Breast epithelium (tissue), 4 donors: ENCODE measurements at regions not wholly inside any gene's neighbourhood (a gene's known extent, or its start where the extent isn't known, plus 50 kb on each side); places are given as distances from the start of the nearest gene placed in this dataset.

Experiments
- DNase-seq, 2 donors: peaks; one replicate each; pipeline ENCODE4 v3.0.0-alpha.2; 2019; ENCODE audit warnings: low spot score in 2 of 2
- H3K27ac ChIP-seq, 2 donors: fragments of 200-600 bp; sonication (generic) in 1 of 2; one replicate each; pipeline ENCODE4 v1.5.1; 2016 to 2019; ENCODE audit warnings: mild to moderate bottlenecking in 1 of 2
- H3K27me3 ChIP-seq, 2 donors: fragments of 200-600 bp; sonication (generic) in 1 of 2; one replicate each; pipeline versions ENCODE4 v1.5.1 to v1.6.0; 2017 to 2019; ENCODE audit warnings: control low read depth in 1 of 2, mild to moderate bottlenecking in 1 of 2
- H3K36me3 ChIP-seq: fragments of 200-600 bp; one replicate; pipeline ENCODE4 v1.5.1; 2019
- H3K4me1 ChIP-seq, 2 donors: fragments of 200-600 bp; sonication (generic); one replicate each; pipeline ENCODE4 v1.5.1; 2016 to 2019; ENCODE audit warnings: control low read depth in 1 of 2
- H3K4me3 ChIP-seq, 3 donors: fragments of 200-600 bp; sonication (generic); 1 replicate in 2 of 3; 2 replicates in 1 of 3; pipeline ENCODE4 v1.5.1; 2016 to 2019; ENCODE audit warnings: mild to moderate bottlenecking in 3 of 3, moderate library complexity in 2 of 3
- H3K9me3 ChIP-seq, 2 donors: fragments of 200-600 bp; sonication (generic) in 1 of 2; one replicate each; pipeline ENCODE4 v1.5.1; 2016 to 2019; ENCODE audit warnings: control low read depth in 1 of 2
- POLR2A ChIP-seq: fragments of 450-650 bp; IDR thresholded peaks from one replicate; pipeline ENCODE4 v1.6.1; 2016; ENCODE audit warnings: antibody characterized with exemption, mild to moderate bottlenecking, moderate library complexity
- POLR2AphosphoS5 ChIP-seq, 3 donors: sonication (generic); formaldehyde crosslinking; IDR thresholded peaks; one replicate each; pipeline ENCODE4 v1.6.1; 2017; ENCODE audit warnings: antibody characterized with exemption in 3 of 3
- intact Hi-C: fragments of 100-400 bp; cut with DNase I; formaldehyde crosslinking; loops from one replicate; pipeline ENCODE4 v1.15.1; 2023; ENCODE audit warnings: low total_unique reads
- TF ChIP-seq, protein P1 (sequence below), 3 donors: fragments of 450-650 bp; IDR thresholded peaks; one replicate each; pipeline ENCODE4 v1.5.1; 2016 to 2017; ENCODE audit warnings: antibody characterized with exemption in 3 of 3, mild to moderate bottlenecking in 3 of 3, moderate library complexity in 3 of 3

DNA sequence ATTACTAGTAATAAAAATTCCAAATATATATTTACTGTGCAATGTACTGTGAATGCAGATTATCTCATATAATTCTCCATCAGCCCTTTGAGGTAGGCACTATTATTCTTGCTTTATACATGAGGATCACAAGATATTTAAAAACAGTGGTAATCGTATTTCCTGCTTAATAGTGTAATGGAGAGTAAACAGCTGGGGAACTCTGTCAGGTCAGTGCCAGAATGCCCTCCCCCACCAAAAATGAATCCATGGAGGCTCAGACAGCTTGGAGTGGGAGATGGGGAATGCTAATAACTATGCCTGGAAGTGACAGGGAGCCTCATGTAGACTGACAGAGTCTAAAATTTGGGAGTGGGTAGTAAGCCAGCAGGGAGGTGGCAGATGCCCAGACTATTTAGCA, 153.6 kb downstream of the PAH start:
- H3K4me3 ChIP-seq = no peak overlapping the region
- H3K4me1 ChIP-seq = no peaks in the 10 kb centered on the region
- DNase-seq = no peak
- H3K27ac ChIP-seq = peak overlapping the region in 1 of 2 donors; percentile 80
- H3K27me3 ChIP-seq = no peaks in the 10 kb centered on the region
- no peaks in the 10 kb centered on the region for H3K36me3 ChIP-seq
- TF ChIP-seq, protein P1, sequence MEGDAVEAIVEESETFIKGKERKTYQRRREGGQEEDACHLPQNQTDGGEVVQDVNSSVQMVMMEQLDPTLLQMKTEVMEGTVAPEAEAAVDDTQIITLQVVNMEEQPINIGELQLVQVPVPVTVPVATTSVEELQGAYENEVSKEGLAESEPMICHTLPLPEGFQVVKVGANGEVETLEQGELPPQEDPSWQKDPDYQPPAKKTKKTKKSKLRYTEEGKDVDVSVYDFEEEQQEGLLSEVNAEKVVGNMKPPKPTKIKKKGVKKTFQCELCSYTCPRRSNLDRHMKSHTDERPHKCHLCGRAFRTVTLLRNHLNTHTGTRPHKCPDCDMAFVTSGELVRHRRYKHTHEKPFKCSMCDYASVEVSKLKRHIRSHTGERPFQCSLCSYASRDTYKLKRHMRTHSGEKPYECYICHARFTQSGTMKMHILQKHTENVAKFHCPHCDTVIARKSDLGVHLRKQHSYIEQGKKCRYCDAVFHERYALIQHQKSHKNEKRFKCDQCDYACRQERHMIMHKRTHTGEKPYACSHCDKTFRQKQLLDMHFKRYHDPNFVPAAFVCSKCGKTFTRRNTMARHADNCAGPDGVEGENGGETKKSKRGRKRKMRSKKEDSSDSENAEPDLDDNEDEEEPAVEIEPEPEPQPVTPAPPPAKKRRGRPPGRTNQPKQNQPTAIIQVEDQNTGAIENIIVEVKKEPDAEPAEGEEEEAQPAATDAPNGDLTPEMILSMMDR (IDR thresholded peaks at IDR 0.05) = no peak
- TF ChIP-seq POLR2A = no peak
- no peak for TF ChIP-seq POLR2AphosphoS5 (IDR thresholded peaks at IDR 0.05)
- intact Hi-C loops = no loop called here
- H3K9me3 ChIP-seq = no peaks in the 10 kb centered on the region

DNA sequence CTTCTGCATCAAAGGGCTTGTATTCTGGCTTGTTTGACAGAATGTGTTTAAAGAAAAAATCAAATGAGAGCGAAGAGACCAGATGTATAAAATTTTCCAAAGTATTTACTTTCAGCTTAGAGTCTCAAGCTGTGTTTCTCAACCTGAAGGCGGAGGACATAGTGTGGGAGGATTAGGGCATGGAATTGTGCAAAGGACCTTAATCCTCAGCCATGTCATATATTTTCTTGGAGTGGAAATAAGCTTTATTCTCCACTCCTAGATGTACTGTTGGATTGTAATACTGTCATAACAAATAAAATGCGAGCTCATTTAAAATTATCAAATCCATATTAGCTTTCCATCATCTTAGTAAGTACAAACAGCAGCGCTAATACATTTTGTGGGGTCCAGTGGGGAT, 154.0 kb downstream of the PAH start:
- Histone ChIP-seq H3K4me3 (no peak overlapping the region), H3K9me3 (no peaks in the 10 kb centered on the region), H3K27ac (peak overlapping the region; percentile 45 to 80), H3K36me3 (no peaks in the 10 kb centered on the region), H3K27me3 (no peaks in the 10 kb centered on the region), H3K4me1 (no peaks in the 10 kb centered on the region)
- no peak for DNase-seq
- intact Hi-C loops = no loop called here
- TF ChIP-seq, protein P1 (IDR thresholded peaks at IDR 0.05) = no peak
- TF ChIP-seq POLR2A (no peak), POLR2AphosphoS5 (IDR thresholded peaks at IDR 0.05) (no peak)

DNA sequence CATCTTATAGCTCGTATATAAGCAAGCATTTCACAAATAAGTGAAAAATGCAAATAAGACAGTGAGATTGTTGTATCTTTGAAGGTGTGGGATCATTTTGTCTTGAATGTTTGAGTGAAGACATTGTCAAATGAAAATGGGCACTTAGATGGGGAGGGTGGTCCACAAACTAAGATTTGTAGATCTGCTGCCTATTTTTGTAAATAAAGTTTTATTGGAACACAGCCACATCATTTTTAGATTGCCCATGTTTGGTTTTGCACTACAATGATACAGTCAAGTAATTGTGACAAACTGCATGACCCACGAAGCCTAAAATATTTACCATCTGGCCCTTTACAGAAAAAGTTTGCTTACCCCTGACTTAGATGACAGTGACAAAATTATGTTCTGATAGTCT, 156.7 kb downstream of the PAH start:
- H3K4me3 ChIP-seq = no peak overlapping the region
- H3K9me3 ChIP-seq = no peaks in the 10 kb centered on the region
- H3K36me3 ChIP-seq = no peaks in the 10 kb centered on the region
- no peaks in the 10 kb centered on the region for H3K27me3 ChIP-seq
- no peak for DNase-seq
- intact Hi-C loops = no loop called here
- H3K4me1 ChIP-seq = peaks cover 0 to 5% of the 10 kb centered on the region in 2 donors
- TF ChIP-seq, protein P1 (IDR thresholded peaks at IDR 0.05) = no peak
- TF ChIP-seq POLR2AphosphoS5 (IDR thresholded peaks at IDR 0.05) (no peak), POLR2A (no peak)
- H3K27ac ChIP-seq = no peak overlapping the region

DNA sequence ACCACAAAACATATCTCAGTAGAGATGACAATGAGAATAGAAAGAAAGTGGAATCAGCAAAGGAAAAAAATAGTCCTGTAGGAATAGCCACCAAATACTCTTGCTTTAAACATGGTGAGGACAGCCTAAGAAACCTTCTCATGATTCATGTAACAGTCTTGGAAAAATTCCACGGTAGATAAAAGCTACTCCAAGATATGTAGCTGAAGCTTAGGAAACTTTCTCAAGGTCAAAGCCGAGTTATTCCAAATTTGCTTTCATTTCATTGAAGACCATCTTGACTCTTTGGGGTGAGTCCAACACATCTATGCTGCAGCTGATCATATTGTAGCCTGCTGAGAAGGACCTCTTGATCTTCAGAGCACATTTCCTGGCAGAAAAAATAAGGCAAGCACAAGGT, 157.6 kb downstream of the PAH start:
- no peak for DNase-seq
- intact Hi-C loops = no loop called here
- peak overlapping the region in 1 of 2 donors; percentile 48 for H3K27ac ChIP-seq

DNA sequence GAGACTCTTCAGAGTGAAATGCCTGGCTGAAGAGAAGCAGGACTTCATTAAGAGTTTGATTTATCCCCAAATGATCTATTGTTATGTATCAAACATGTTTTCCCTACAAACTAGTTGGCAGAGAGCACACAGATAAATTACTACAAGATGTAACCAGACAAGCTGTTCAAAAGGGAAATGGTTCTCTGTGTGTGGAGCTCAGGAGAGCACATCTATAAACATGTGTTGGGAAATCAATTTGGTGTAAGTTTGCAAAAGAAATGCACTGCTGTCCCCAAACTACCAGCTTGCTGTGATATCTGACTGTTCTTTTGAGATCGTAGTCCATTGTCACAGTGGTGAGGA, 159.2 kb downstream of the PAH start:
- Histone ChIP-seq H3K4me1 (peaks cover 0 to 5% of the 10 kb centered on the region in 2 donors), H3K27ac (peak overlapping the region; percentile 71 to 84), H3K4me3 (no peak overlapping the region), H3K27me3 (no peaks in the 10 kb centered on the region), H3K9me3 (no peaks in the 10 kb centered on the region), H3K36me3 (no peaks in the 10 kb centered on the region)
- intact Hi-C loops = no loop called here
- peak in 2 of 3 donors; percentile 3 to 65 for TF ChIP-seq POLR2AphosphoS5 (IDR thresholded peaks at IDR 0.05)
- no peak for TF ChIP-seq POLR2A
- TF ChIP-seq, protein P1 (IDR thresholded peaks at IDR 0.05) = no peak
- no peak for DNase-seq

More for the DNA sequence above, 157.6 kb downstream of the PAH start:
- peaks cover 0 to 5% of the 10 kb centered on the region in 2 donors for H3K4me1 ChIP-seq
- no peaks in the 10 kb centered on the region for H3K27me3 ChIP-seq
- H3K9me3 ChIP-seq = no peaks in the 10 kb centered on the region
- H3K36me3 ChIP-seq = no peaks in the 10 kb centered on the region
- TF ChIP-seq POLR2A (no peak), POLR2AphosphoS5 (IDR thresholded peaks at IDR 0.05) (no peak)
- TF ChIP-seq, protein P1 (IDR thresholded peaks at IDR 0.05) = no peak
- H3K4me3 ChIP-seq = no peak overlapping the region
